GM12864 (cell line): ENCODE measurements at regions not wholly inside any gene's neighbourhood (a gene's known extent, or its start where the extent isn't known, plus 50 kb on each side); places are given as distances from the start of the nearest gene placed in this dataset.

Experiments
- DNase-seq: peaks from one replicate; pipeline ENCODE4 v3.0.0-alpha.2; 2011; ENCODE audit warnings: low read depth
- H3K4me3 ChIP-seq: 2 replicates; pipeline ENCODE4 v1.5.1; 2011; ENCODE audit warnings: mild to moderate bottlenecking, low read depth, low read length, control low read depth
- CTCF ChIP-seq: IDR thresholded peaks from 2 replicates; pipeline ENCODE4 v1.5.1; 2011; ENCODE audit warnings: low read depth, mild to moderate bottlenecking, moderate library complexity, low read length, control low read depth, inconsistent platforms; ENCODE audit errors: missing control alignments

- no peak for DNase-seq
- TF ChIP-seq CTCF = no peak
- H3K4me3 ChIP-seq = no peak overlapping the region
These were observed 191.6 kb upstream of the TOPAZ1 start for GRCh38 chr3:44050101-44050500.

GRCh38 chr3:44050867-44051266 is 190.8 kb upstream of the TOPAZ1 start:
- no peak for TF ChIP-seq CTCF

GRCh38 chr3:44055951-44056350 is 185.7 kb upstream of the TOPAZ1 start:
- no peak for DNase-seq
- H3K4me3 ChIP-seq = no peak overlapping the region
- TF ChIP-seq CTCF = no peak

More at GRCh38 chr3:44050867-44051266, 190.8 kb upstream of the TOPAZ1 start:
- DNase-seq = no peak
- no peak overlapping the region for H3K4me3 ChIP-seq

GRCh38 chr3:44056446-44057240 is 185.0 kb upstream of the TOPAZ1 start:
- H3K4me3 ChIP-seq = no peak overlapping the region
- DNase-seq = no peak
- no peak for TF ChIP-seq CTCF

GRCh38 chr3:44058022-44058867 is 183.4 kb upstream of the TOPAZ1 start:
- TF ChIP-seq CTCF = no peak
- peak; percentile 72 for DNase-seq
- no peak overlapping the region for H3K4me3 ChIP-seq

GRCh38 chr3:44058868-44059203 is 182.8 kb upstream of the TOPAZ1 start:
- DNase-seq = no peak
- no peak overlapping the region for H3K4me3 ChIP-seq
- TF ChIP-seq CTCF = no peak

- DNase-seq = no peak
- TF ChIP-seq CTCF = no peak
- no peak overlapping the region for H3K4me3 ChIP-seq
These were observed 181.5 kb upstream of the TOPAZ1 start for GRCh38 chr3:44060164-44060563.
